SK-N-DZ (cell line): ENCODE measurements at regions not wholly inside any gene's neighbourhood (a gene's known extent, or its start where the extent isn't known, plus 50 kb on each side); places are given as distances from the start of the nearest gene placed in this dataset.

Source experiments
- DNase-seq: peaks from one replicate; pipeline ENCODE4 v3.0.0-alpha.2; 2015; ENCODE audit warnings: low spot score

- no peak for DNase-seq
Observed at GRCh38 chr13:106173891-106174610, 361.4 kb downstream of the EFNB2 start.

DNA sequence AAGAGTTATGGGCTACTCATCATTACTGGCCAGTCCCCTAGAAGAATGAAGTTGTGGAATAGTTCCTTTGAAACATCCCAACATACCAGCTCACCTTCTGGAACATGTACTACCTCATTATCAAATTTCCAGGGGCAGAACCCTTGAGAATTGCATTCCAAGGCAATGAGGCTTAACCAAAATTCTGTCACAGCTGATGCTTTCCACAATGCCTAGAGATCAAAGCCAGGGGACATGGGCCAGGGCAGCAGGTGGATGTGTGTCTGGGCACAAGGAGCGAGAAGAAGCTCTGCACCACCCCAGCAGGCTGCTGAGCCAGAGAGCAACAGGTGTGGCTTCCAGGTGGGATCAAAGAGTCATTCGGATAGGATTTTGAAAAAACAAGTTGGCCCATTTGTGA, 362.1 kb downstream of the EFNB2 start:
- no peak for DNase-seq

GRCh38 chr13:106172176-106172905, 363.1 kb downstream of the EFNB2 start:
- DNase-seq, result no peak

GRCh38 chr13:106163426-106163825, 372.0 kb downstream of the EFNB2 start:
- no peak for DNase-seq

- DNase-seq, result no peak
Observed at GRCh38 chr13:106161146-106161545, 374.3 kb downstream of the EFNB2 start.

GRCh38 chr13:106159295-106160195, 375.9 kb downstream of the EFNB2 start:
- DNase-seq, result no peak

GRCh38 chr13:106156468-106156867, 379.0 kb downstream of the EFNB2 start:
- DNase-seq, result no peak

- no peak for DNase-seq
Observed at GRCh38 chr13:106155411-106155810, 380.1 kb downstream of the EFNB2 start.

DNA sequence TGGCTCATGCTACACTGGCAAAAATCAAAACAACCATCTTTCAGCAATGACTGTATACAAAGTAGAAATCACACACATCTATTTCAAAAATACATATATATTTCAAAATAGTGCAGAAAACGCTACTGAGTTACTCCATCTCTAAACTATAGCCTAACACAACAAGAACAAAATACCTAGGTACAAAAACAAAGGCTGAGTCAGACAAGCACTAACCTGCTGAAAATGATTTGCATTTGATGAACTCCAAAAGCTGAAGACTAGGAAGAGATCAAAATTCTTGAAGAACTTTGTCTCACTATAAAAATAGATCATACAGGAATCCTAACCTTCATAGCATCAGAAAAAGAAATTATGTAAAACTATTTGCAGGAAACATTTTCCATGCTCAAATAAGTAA, 381.6 kb downstream of the EFNB2 start:
- DNase-seq, result no peak

DNA sequence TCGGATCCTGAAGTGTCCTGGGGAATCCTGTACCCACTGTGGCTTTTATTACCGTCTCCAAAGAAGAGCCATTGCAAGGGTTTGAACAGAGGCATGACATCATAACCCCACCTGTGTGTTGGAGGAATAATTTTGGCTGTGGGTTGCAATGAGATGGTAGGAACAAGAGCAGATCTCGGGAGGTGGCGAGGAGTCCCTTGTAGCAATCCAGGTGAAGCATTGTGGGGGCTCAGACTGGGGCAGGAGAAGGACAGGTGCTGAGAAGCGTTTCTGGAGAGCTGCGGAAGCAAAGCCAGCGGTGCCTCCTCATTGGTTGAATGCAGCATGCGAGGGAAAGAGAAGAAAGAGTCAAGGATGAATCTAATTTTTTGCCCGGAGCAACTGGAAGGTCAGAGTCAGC, 382.4 kb downstream of the EFNB2 start:
- no peak for DNase-seq

DNA sequence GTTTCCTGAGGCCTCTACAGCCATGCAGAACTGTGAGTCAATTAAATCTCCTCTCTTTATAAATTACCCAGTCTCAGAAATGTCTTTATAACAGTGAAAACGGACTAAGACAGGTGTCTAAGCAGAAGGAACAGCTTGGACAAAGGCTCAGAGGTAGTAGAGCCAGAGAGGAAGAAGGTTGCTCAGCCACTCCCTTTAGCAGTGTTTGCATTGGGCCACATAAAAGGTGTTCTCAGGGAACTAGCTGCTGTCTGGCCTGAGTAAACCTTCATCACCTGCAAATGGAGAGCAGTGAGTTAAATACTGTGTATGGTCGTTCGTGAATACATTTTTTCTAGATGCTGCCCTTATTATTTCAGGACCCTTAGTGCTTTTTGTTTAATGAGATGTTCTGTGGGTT, 383.4 kb downstream of the EFNB2 start:
- no peak for DNase-seq

DNA sequence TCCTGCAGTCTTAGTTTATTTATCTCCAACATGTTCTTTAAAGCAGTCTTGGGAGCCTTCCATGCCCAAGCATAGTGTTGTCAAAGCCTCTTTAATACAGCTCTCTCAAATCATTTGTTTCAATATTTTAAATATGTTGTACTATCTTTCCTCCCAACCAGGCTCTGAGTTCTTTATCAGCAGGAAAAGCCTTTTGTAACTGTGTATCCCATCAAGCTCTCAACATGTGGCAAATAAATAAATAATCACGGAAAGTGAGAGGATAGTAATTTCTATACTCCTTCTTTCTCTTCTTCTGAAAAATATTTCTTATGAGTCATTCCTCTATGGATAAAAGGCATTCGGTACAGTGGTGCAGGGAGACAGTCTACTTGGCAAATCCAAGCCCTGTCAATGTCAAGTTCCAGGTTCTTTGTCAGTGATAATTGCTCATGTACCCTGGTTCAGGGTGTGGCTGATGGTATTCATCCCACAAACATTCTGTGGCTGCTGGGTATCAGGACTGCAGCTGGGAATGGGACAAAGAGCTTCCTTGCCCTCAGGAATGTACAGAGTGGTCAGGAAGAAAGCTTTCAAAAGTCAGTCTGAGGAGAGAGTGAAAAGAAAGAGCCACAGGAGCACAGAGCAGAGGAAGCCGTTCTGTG, 384.3 kb downstream of the EFNB2 start:
- no peak for DNase-seq

GRCh38 chr13:106145997-106146864, 389.2 kb downstream of the EFNB2 start:
- no peak for DNase-seq

DNA sequence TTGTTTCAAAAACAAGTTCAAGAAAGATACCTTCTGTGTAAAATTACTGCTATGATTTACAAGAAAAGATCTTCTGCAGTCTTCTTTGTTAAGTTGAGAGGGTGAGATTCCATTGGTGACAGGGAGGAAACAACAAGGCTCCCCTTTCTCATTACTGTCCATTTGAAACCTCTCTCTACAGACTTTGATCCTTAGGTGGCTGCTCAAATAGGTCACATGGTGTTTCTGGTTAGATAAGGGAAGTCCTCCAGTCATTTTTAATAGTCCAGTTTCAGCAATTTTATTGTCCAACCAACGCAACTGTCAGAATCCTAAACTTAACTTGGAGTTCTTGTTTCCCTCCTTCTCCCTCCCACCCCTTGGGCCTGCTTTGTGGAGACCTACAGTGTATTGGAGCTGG, 390.4 kb downstream of the EFNB2 start:
- DNase-seq, result no peak

DNA sequence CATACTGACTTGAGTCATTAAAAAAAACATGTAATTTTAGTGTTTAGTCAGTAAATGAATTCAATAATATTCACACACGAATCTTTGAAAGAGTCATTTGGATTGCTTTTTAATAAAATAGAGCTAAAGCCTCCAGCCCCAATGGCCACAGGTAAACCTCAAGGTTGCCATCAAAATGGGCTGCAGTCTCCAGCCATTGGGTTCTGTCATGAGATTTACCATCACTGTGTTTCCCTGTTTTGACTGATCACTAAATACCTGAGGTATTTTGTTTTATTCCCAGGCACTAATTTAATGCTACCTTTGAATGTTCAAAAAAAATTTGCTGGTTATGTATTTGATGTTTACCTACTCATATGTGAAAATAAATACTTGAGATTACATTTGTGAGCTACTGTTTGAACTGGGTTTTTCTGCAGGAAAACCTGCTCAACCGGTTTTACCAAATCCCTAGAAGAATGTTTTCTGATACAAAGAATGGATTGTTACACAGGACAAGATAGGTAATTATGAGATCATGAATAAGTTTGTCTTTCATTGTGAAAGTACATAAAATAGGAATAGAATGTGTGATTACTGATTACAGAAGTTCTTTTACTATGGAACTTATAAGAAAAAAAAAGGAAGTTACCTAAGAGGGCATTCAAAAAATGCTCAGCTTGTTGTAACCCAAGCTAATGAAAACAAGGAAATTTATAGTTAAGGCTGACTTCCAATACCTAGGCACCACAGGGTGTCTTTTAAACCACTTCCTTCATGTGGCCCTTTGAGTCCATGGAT, 391.3 kb downstream of the EFNB2 start:
- DNase-seq, result no peak

DNA sequence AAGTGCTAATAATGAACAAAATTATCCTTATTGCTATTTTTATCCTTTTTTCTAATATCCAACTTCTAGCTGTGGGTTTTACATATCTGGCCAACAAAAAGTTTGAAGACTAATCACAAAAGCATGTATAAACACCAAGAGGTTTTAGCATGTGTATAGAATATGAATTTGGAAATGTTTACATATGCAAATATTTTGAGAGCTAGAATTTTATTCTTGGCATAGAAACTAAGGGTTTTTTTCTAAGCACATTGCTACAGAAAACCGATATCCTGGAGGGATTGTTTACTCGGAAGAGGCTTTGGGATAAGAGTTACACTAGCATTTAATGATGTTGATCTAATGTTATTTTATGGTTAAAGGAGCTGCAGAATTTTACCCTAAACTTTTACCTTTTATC, 392.1 kb downstream of the EFNB2 start:
- DNase-seq, result no peak

DNA sequence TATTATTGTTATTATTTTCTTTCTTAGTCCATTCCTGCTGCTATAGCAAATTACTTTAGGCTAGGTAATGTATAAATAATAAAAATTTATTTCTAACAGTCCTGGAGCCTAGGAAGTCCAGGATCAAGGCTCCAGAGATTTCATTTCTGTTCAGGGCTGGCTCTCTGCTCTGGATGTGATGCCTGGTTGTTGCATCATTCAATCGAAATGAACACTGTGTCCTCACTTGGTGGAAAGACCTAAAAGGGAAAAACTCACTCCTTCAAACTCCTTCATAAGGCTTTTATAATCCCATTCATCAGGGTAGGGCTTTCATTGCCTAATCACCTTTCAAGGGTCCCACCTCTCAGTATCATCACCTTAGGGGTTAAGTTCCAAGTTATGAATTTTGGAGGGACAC, 395.0 kb downstream of the EFNB2 start:
- DNase-seq, result no peak

- no peak for DNase-seq
Observed at GRCh38 chr13:106139942-106140341, 395.5 kb downstream of the EFNB2 start.

GRCh38 chr13:106139377-106139776, 396.1 kb downstream of the EFNB2 start:
- no peak for DNase-seq

DNA sequence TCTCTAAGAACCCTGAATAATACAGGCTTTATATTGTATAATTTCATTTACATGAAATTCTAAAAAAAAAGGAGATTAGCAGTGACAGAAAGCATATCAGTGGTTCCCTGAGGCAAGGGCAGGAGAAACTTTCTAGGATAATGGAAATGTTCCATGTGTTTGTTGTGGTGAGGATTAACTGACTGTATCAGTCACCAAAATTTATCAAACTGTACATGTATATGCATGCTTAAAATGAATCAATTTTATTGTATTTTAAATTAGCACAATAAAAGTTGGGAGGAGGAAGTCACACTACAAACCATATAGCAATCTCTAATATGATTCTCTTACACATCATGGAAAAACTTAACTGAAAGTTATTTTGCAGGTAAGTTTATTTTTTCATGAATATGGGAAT, 396.8 kb downstream of the EFNB2 start:
- DNase-seq, result no peak
